ENCODE measurements at regions not wholly inside any gene's neighbourhood (a gene's known extent, or its start where the extent isn't known, plus 50 kb on each side); places are given as distances from the start of the nearest gene placed in this dataset.

DNA sequence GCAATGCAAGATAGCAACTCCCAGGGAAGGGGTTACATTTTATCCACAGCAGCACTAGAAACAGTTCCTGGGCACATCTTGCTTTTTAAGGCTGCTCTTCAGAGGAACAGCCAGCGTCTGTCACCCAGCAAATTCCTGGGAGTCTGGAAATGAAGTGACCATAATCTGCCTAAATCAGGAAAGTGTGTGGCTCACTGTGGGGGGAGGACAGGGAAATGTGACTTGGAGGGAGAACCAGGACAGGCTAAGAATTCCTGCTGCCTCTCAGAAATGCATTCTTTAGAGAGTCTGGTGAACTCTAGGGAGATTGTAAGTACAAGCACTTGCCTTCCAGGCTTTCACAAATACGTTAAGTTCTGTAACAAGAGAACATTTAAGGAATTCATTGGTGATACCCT is 364.3 kb upstream of the SPHKAP start:
- Histone ChIP-seq H3K27me3 (no peaks in the 10 kb centered on the region), H3K27ac (no peak overlapping the region), H3K9me3 (no peaks in the 10 kb centered on the region), H3K4me1 (no peaks in the 10 kb centered on the region), H3K4me3 (no peak overlapping the region), H3K36me3 (no peaks in the 10 kb centered on the region)
- WGBS (ENCODE audit: insufficient coverage, low coverage, low lambda C conversion rate, missing lambda C conversion rate), result 38% methylated on average over 2 of the region's 2 CpGs
- TF ChIP-seq POLR2A (IDR thresholded peaks at IDR 0.05), result no peak
- TF ChIP-seq, protein P1, sequence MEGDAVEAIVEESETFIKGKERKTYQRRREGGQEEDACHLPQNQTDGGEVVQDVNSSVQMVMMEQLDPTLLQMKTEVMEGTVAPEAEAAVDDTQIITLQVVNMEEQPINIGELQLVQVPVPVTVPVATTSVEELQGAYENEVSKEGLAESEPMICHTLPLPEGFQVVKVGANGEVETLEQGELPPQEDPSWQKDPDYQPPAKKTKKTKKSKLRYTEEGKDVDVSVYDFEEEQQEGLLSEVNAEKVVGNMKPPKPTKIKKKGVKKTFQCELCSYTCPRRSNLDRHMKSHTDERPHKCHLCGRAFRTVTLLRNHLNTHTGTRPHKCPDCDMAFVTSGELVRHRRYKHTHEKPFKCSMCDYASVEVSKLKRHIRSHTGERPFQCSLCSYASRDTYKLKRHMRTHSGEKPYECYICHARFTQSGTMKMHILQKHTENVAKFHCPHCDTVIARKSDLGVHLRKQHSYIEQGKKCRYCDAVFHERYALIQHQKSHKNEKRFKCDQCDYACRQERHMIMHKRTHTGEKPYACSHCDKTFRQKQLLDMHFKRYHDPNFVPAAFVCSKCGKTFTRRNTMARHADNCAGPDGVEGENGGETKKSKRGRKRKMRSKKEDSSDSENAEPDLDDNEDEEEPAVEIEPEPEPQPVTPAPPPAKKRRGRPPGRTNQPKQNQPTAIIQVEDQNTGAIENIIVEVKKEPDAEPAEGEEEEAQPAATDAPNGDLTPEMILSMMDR (IDR thresholded peaks at IDR 0.05), result no peak
- ATAC-seq, result no peak
- no peak for DNase-seq
- intact Hi-C loops (cut with DNase I), result no loop called here

DNA sequence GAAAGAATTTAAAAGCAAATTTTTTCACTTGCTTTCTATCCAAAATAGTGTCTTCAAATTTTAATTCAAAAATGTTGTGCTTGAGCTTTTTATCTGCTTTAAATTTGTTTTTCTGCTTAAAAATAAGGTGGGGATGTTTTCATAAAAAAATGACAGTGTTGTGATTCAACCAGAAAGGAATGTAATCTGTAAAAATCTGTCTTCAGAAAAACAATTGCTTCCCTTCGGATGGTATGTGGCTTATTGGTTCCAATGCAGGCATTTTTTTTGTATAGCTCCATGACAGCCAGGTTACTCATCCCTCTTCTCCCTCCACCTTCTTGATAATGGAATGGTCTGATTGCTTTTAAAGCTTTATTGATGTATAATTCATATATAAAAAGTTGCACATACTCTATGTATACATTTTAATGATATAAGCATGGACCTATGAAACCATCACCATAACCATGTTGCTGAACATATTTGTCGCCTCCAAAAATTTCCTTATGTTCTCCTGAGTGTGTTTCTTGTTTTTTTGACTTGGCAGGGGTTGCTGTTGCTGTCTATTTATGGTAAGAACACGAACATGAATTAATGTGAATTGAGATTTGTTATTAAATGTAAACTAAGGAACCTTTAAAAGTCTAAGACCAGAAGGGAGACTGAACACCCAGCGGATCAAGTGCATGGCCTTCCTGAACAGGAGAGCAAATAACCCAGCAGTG is 363.7 kb upstream of the SPHKAP start:
- Histone ChIP-seq H3K9me3 (no peaks in the 10 kb centered on the region), H3K27me3 (no peaks in the 10 kb centered on the region), H3K27ac (no peak overlapping the region), H3K36me3 (no peaks in the 10 kb centered on the region), H3K4me1 (no peaks in the 10 kb centered on the region), H3K4me3 (no peak overlapping the region)
- DNase-seq, result no peak
- intact Hi-C loops (cut with DNase I), result no loop called here
- no peak for ATAC-seq
- WGBS (ENCODE audit: insufficient coverage, low coverage, low lambda C conversion rate, missing lambda C conversion rate), result 25% methylated on average over 4 of the region's 4 CpGs
- TF ChIP-seq, protein P1 (IDR thresholded peaks at IDR 0.05), result no peak
- no peak for TF ChIP-seq POLR2A (IDR thresholded peaks at IDR 0.05)

DNA sequence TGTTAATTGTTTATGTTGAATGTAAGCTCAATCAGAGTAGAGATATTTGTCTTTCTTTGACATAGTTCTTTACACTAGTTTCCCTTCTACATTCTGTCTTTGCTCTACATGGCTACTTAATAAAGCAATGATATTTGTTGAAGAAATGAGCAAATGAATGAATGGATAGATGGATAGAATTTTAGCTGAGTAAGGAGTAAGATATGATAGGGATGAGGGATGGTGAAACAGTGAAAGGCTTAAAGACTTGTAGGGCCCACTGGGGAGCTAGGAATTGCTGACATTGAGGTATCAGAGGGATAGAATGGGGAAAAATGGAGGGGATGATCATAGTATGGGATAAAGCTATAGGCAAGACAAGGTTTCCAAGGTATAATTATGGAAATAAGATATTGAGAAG is 361.6 kb upstream of the SPHKAP start:
- H3K4me3 ChIP-seq, result no peak overlapping the region
- DNase-seq (no peak), ATAC-seq (no peak)
- H3K27ac ChIP-seq, result no peak overlapping the region
- H3K9me3 ChIP-seq, result no peaks in the 10 kb centered on the region
- no peaks in the 10 kb centered on the region for H3K27me3 ChIP-seq
- intact Hi-C loops (cut with DNase I), result no loop called here
- H3K36me3 ChIP-seq, result no peaks in the 10 kb centered on the region
- H3K4me1 ChIP-seq, result no peaks in the 10 kb centered on the region
- TF ChIP-seq POLR2A (IDR thresholded peaks at IDR 0.05), result no peak
- TF ChIP-seq, protein P1 (IDR thresholded peaks at IDR 0.05), result no peak

DNA sequence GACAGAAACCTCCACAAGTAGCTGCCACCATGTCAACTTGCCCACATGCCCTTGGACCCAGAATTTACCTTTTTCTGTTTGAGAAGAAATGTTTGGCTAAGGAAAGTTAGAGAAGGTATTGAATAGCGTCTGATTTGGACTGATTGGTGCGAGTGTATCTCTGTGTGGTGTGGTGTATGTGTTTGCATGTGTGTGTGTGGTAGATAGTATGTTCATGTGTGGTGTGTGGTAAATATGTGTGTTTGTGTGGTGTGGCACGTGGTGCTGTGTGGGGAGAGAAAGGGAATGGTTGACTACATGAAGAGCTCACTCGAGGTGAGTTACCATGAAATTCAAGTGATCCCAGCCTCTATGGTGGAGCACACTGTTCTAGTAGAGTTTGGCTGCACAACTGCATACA is 360.8 kb upstream of the SPHKAP start:
- H3K27me3 ChIP-seq, result no peaks in the 10 kb centered on the region
- WGBS (ENCODE audit: insufficient coverage, low coverage, low lambda C conversion rate, missing lambda C conversion rate), result 43% methylated on average over 4 of the region's 4 CpGs
- DNase-seq, result no peak
- H3K36me3 ChIP-seq, result no peaks in the 10 kb centered on the region
- no peaks in the 10 kb centered on the region for H3K9me3 ChIP-seq
- no peak overlapping the region for H3K27ac ChIP-seq
- no peak for ATAC-seq
- TF ChIP-seq POLR2A (IDR thresholded peaks at IDR 0.05), result no peak
- TF ChIP-seq, protein P1 (IDR thresholded peaks at IDR 0.05), result no peak
- intact Hi-C loops (cut with DNase I), result no loop called here
- no peaks in the 10 kb centered on the region for H3K4me1 ChIP-seq
- no peak overlapping the region for H3K4me3 ChIP-seq

DNA sequence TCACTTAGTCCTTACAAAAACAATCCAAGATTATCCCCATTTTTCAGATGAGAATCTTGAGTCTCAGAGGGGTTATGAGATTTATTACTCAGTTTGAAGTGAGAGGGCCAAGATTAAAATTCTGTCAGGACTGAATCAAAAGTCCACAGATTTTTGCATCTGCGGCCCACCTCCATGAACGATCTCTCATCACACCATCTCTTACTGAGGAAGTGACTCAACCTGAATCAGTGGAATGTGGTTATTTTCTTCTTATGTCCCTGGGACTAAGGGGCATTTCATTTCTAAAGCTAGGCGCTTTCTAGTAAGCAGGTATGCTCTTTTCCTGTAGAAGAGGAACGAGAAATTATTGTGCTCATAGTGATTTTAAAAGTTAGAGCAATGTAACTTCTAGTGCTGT is 360.3 kb upstream of the SPHKAP start:
- intact Hi-C loops (cut with DNase I), result no loop called here
- no peak for DNase-seq
- no peaks in the 10 kb centered on the region for H3K4me1 ChIP-seq
- 67% methylated on average over 4 of the region's 4 CpGs for WGBS (ENCODE audit: insufficient coverage, low coverage, low lambda C conversion rate, missing lambda C conversion rate)
- no peaks in the 10 kb centered on the region for H3K27me3 ChIP-seq
- H3K9me3 ChIP-seq, result no peaks in the 10 kb centered on the region
- ATAC-seq, result no peak
- H3K36me3 ChIP-seq, result no peaks in the 10 kb centered on the region
- TF ChIP-seq, protein P1 (IDR thresholded peaks at IDR 0.05), result no peak
- TF ChIP-seq POLR2A (IDR thresholded peaks at IDR 0.05), result no peak
- no peak overlapping the region for H3K27ac ChIP-seq
- H3K4me3 ChIP-seq, result no peak overlapping the region

Measured in right lobe of liver (tissue), 6 donors.